Activated CD4-positive, alpha-beta T cell treated with anti-CD3 and anti-CD28 coated beads, Interleukin-2, amount 50 U/mL, for 1 hour (primary cell): ENCODE measurements at regions not wholly inside any gene's neighbourhood (a gene's known extent, or its start where the extent isn't known, plus 50 kb on each side); places are given as distances from the start of the nearest gene placed in this dataset.

Source experiments
- DNase-seq: peaks from one replicate; pipeline ENCODE4 v3.0.0-alpha.2; 2020

DNA sequence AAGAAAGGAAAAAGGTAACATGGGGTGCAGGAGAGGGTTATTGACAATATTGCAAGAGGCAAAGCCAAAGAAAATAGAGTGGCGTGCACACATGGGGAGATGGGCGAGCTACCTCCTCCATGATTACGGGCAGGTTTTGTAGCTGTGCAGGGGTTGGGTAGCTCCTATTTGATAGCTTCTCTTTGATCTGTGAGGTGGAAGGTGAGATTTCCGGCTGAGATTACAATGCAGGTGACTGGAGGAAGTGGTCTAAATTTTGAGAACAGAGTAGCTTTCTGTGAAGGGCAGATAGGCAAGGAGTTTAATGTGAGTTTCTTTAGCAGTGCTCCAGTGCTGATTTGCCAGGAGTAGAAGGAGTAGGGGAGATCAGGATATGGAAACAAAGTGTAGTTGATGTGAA, 263.4 kb downstream of the PLA2G4A start:
- DNase-seq: no peak

- DNase-seq: no peak
Measured at GRCh38 chr1:187096689-187097088, 267.9 kb downstream of the PLA2G4A start.

GRCh38 chr1:187110351-187110750, 281.6 kb downstream of the PLA2G4A start:
- DNase-seq: no peak

GRCh38 chr1:187114792-187115191, 286.0 kb downstream of the PLA2G4A start:
- DNase-seq: no peak

DNA sequence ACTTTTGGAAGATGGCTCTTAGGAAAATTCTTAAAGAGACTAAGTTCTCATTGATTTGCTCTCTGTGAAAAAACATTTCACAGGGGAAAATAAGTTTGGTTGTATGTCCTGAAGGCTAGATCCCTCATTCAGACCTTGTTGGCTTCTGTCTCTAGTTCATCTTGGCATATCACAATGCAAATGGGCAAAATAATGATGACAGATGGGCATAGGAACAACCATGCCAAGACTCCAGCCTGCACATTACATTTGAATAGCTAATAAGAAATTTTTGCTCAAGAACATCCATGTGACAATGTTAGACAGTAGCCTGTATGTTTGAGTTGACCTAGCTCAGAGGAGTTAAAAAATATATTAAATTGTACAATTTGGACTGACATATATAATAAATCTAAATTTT, 292.9 kb downstream of the PLA2G4A start:
- DNase-seq: no peak

GRCh38 chr1:187122566-187122965, 293.8 kb downstream of the PLA2G4A start:
- DNase-seq: no peak

- no peak for DNase-seq
Measured at GRCh38 chr1:187129132-187129531, 300.4 kb downstream of the PLA2G4A start.

DNA sequence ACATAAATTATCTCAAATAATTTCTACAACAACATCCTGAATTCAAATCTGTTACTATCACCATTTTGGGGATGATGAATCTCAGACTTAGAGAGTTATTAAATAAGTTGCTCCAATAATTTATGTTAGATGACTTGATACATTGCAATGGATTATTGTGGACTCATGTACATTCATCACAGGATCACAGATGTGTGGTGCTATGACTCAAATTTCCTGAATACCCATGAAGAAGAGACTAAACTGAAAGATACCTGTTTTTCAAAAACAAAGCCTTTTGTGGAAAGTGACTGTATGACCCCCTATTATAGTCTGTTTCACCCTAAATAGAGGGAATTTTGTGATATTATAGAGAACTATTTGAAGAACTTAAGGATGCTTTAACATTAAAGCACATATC, 315.0 kb downstream of the PLA2G4A start:
- no peak for DNase-seq

DNA sequence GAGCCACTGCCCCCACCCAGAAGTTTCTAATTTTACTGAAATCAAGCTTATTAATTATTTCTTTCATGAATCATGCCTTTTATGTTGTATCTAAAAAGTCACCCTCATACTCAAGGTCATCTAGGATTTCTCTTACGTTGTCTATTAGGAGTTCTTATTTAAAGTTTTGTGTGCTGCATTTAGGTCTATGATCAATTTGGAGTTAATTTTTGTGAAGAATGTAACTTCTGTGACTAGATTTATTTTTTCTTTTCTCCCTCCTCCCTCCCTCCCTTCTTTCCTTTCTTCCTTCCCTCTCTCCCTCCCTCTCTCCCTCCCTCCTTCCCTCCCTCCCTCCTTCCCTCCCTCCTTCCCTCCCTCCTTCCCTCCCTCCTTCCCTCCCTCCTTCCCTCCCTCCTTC, 317.6 kb downstream of the PLA2G4A start:
- no peak for DNase-seq

DNA sequence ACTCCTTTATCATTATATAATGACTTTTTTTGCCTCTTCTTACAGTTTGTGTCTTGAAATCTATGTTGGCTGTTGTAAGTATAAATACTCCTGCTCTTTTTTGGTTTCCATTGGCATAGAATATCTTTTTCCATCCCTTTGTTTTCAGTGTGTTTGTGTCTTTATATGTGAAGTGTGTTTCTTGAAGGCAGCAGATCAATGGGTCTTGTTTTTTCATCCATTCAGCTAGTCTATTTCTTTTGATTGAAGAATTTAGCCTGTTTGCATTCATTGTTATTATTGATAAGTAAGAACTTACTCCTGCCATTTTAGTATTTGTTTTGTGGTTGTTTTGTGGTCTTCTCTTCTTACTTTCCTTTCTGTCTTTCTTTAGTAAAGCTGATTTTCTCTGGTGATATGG, 322.8 kb downstream of the PLA2G4A start:
- no peak for DNase-seq

GRCh38 chr1:187153047-187153446, 324.3 kb downstream of the PLA2G4A start:
- no peak for DNase-seq

GRCh38 chr1:187157115-187157514, 328.4 kb downstream of the PLA2G4A start:
- DNase-seq: no peak

- no peak for DNase-seq
Measured at GRCh38 chr1:187157552-187157951, 328.8 kb downstream of the PLA2G4A start.

DNA sequence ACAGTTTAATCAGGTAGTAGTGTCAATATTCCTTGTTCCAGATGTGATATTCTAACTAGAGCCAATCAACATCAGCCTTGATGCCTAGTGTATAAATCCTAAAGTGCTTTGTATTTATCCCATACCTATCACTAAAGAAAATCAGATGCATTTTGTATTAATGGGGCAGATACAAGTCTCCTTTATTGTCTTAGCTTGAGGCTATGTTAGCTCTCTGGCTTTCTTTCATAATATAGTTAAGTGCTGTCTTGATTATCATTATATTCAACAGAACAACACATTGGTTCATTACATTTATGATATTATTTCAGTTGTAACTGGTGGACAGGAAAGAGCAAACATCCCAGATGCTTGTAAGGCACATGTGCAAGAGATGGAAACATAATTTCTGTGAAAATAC, 338.8 kb downstream of the PLA2G4A start:
- DNase-seq: no peak

GRCh38 chr1:187168297-187168696, 339.5 kb downstream of the PLA2G4A start:
- DNase-seq: no peak

DNA sequence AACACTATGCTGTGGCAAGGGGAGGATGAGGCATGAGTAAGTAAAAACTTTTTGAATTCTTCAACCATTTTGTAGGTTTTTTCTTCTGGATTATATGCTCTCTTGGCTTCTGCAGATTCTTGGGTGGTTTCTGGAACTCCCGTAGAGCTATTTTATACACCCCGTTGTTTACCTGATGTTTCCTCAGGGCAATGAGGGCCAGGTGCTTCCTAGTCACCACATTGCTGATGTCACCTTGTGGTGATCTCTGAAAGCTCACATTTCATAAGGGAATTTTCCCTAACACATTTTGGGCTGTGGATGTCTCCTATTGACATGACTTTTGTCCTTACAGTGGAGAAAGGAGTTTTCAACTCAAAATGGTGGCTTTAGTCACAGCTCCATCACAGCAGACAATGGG, 356.6 kb downstream of the PLA2G4A start:
- DNase-seq: no peak

DNA sequence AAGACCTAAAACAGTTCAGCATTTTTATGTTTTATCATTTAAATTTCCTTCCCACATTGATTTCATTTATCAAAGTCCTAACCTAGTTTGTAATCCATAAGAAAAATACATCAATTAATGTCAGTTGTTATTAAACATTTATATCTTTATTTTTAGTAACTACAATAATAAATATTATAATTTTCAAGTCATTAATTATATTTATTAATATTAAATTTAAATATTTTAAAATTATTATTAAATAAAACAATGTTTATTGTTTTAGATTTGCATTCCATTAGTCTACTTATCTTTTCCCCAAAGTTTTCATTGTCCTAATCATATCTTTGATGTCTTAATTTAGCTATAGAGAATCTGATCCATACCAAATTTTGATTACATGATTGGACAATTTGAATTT, 368.9 kb downstream of the PLA2G4A start:
- no peak for DNase-seq

GRCh38 chr1:187203257-187203656, 374.5 kb downstream of the PLA2G4A start:
- no peak for DNase-seq

GRCh38 chr1:187212377-187212776, 383.6 kb downstream of the PLA2G4A start:
- DNase-seq: no peak

- DNase-seq: no peak
Measured at GRCh38 chr1:187226396-187226795, 397.6 kb downstream of the PLA2G4A start.

GRCh38 chr1:187228790-187229189, 400.0 kb downstream of the PLA2G4A start:
- DNase-seq: no peak

- no peak for DNase-seq
Measured at GRCh38 chr1:187229496-187229895, 400.7 kb downstream of the PLA2G4A start.

DNA sequence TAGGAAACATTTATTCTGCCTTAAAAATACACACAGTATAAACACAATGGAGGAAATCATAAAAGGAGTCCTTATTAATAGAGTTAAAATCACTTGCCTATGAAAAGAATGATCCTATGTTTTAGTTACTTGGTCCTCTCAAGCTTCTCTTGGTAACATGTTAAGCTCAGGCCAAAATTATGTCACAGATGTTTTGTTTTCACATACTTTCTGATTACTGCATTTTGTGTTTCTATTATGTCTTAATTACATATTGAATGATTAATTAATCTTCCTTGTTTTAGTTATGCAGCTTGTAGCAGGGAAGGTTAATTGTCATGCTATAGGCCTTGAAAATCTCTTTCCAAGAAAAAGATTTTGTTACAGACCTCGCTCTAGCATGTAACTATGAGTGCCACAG, 406.0 kb downstream of the PLA2G4A start:
- no peak for DNase-seq

- no peak for DNase-seq
Measured at GRCh38 chr1:187236199-187236598, 407.4 kb downstream of the PLA2G4A start.

- no peak for DNase-seq
Measured at GRCh38 chr1:187236676-187237075, 407.9 kb downstream of the PLA2G4A start.

GRCh38 chr1:187237542-187237941, 408.8 kb downstream of the PLA2G4A start:
- no peak for DNase-seq
